GM19463 (cell line): ENCODE measurements at regions not wholly inside any gene's neighbourhood (a gene's known extent, or its start where the extent isn't known, plus 50 kb on each side); places are given as distances from the start of the nearest gene placed in this dataset.

Experiments
- ATAC-seq: cut with Tn5 transposase; IDR thresholded peaks from one replicate; pipeline ENCODE4 v1.9.1; 2021; ENCODE audit warnings: mild to moderate bottlenecking, moderate library complexity; ENCODE audit not compliant: unreplicated experiment

DNA sequence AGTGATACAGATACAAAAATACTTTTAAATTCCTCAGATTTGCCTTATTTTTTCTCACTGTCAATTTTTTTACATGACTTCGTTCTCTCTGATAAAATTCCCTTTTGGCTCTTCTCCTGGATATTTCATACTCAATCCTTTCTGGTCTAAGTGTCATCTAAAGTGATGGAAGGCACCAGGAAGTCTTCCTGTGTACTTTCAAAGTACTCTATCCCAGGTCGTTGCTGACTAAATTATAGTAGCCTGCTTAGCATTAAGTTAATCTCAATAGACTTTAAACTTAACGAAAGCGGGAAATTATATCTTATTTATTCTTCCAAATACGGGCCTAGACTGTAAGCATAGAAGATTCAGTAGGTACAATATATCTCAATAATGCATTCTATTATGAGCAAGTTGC is 67.8 kb downstream of the CASP12 start:
- no peak for ATAC-seq

DNA sequence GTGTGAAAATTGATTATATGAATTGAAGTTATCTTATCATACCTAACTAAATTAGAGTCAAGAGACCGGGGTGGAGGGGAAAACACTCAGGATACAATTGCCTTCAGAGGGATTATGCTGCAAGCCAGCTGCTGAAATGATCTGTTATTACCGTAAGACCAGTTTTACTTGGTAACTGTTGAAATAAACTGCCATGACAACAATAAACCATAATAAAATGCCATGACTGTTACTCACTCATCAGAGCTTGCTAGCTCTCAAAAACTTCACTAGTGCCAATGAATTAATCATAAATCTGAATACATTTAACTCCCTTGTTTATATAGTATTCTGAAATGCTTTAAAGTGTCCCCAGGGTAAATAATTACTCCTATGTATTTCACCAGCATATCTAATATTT is 68.2 kb downstream of the CASP12 start:
- ATAC-seq = no peak

- no peak for ATAC-seq
These were observed 71.5 kb downstream of the CASP12 start for GRCh38 chr11:104826772-104827171.

- ATAC-seq = no peak
These were observed 74.6 kb downstream of the CASP12 start for GRCh38 chr11:104823657-104824056.

- ATAC-seq = no peak
These were observed 77.8 kb downstream of the CASP12 start for GRCh38 chr11:104820431-104820830.

DNA sequence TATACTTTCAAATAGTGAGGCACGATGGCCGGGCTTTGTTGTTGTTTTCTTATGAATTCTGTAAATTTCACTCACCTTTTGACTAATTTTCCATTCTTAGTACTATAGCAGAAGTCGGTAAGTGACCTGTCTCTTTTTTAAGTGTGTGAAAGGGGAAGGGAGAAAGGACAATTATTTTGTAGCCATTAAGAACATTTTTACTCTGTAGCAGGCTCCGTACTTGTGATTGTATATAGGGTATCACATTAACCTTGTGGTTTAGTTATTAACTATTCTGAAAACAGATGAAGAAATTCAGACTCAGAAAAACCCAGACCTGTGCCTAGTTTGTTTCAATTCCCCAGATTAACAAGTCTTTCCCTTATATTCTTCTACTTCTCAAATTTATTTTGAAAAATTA is 78.7 kb downstream of the CASP12 start:
- ATAC-seq = peak; percentile 62

GRCh38 chr11:104819107-104819506 is 79.2 kb downstream of the CASP12 start:
- no peak for ATAC-seq

DNA sequence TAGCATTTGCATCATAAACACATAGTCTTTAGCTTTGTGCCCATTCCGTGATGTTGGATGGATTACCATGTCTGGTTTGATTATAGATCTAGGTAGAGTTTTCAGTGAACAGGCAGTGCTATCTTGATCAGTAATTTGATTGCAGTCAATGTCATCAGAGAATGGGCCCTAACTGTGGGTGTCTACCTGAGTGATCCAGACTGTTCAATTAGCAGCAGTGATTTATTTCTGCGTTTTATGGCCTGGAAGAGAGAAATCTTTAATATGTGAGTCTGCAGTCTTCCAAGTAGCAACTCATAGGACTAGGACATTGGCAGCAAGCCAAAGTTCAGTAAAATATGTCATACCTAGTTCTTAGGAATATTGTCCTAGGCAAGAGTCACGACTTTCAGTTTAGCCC is 80.3 kb downstream of the CASP12 start:
- ATAC-seq = no peak

- ATAC-seq = no peak
These were observed 84.7 kb downstream of the CASP12 start for GRCh38 chr11:104813532-104813931.

- no peak for ATAC-seq
These were observed 86.0 kb downstream of the CASP12 start for GRCh38 chr11:104812103-104812788.

- ATAC-seq = no peak
These were observed 94.5 kb downstream of the CASP12 start for GRCh38 chr11:104803776-104804175.

DNA sequence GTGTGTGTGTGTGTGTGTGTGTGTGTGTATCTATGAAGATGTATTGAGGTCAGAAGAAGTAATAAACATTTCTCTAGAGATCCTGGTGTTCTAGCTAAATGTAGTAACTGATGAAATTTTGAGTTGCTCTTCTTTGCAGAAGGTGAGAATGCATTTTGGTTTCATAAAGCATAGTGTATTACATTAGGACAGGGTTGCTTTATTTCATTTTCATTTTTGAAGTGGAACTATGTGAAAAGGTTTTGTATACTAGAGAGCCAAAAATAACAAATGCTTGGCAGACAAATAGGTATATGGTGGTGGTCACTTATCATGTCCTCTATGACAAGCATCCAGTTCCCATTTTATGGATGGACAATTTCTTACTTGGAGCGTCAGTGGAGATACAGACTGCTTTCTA is 99.0 kb downstream of the CASP12 start:
- ATAC-seq = peak; percentile 81

GRCh38 chr11:104798789-104799188 is 99.5 kb downstream of the CASP12 start:
- peak; percentile 49 for ATAC-seq

- no peak for ATAC-seq
These were observed 102.0 kb downstream of the CASP12 start for GRCh38 chr11:104796301-104796700.

GRCh38 chr11:104795501-104796213 is 102.6 kb downstream of the CASP12 start:
- no peak for ATAC-seq

GRCh38 chr11:104792861-104793260 is 105.4 kb downstream of the CASP12 start:
- ATAC-seq = no peak

- no peak for ATAC-seq
These were observed 106.4 kb downstream of the CASP12 start for GRCh38 chr11:104791896-104792295.

DNA sequence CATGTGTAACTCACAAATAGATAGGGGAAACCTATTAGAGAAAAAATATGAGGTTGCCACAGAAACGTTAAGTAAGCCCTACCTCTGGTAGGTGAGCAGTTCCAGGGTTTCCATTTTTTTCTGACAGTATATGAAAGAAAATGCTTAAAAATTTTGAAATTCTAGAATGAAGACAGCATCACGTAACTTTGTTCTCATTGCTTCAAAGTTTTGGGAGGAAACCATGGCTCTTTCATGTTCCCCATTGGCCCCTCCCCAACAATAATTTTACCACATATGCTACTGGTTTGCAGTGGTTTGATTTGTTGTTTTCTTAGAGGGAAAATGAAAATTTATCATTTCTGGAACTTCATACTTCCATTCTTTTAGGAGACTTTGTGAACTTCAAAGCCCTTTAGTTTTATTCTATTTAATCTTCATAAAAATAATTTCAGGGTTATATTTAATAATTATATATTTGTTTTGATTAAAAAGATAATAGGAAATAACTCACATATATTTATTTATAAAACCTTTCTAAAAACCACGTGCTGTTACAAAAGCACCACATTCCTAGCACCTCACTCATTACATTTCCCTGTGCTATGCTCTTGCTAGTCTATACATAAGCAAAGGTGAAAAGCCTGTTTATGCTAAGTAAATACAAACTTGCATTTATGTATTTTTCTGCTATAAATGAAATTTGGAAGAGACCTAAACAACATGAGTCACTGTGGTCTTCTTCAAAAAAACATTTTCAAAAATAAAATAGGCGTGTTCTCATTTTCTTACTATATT is 113.4 kb downstream of the CASP12 start:
- no peak for ATAC-seq

DNA sequence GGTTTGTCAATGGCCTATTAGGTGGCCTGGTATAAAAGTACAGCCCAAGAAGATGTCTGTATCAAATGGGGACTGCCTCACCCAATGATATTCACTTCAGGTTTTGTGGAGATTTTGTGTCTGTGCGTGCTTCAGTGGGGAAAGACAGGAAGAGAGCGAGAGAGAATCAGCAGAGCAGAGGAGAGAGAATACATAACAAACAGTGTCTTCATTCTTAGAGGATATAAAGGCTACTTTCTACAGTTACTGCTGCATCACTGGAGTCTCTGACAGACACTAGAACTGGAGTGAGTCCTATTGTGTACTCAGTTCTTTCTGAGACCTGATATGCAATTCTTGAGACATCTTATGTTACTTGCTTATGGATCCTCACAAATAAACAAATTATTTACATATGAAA is 115.0 kb downstream of the CASP12 start:
- no peak for ATAC-seq

- no peak for ATAC-seq
These were observed 115.9 kb downstream of the CASP12 start for GRCh38 chr11:104782377-104782754.

GRCh38 chr11:104781719-104782376 is 116.4 kb downstream of the CASP12 start:
- ATAC-seq = no peak
